Large intestine (tissue), 3 donors: ENCODE measurements at regions not wholly inside any gene's neighbourhood (a gene's known extent, or its start where the extent isn't known, plus 50 kb on each side); places are given as distances from the start of the nearest gene placed in this dataset.

Source experiments
- DNase-seq, 2 donors: peaks; one replicate each; pipeline versions ENCODE4 v3.0.0 to v3.0.0-alpha.2; 2013
- H3K27ac ChIP-seq: one replicate; pipeline ENCODE4 v1.5.1; 2013; ENCODE audit warnings: low read length
- H3K27me3 ChIP-seq: 2 replicates; pipeline ENCODE4 v1.6.1; 2013; ENCODE audit warnings: low read length; ENCODE audit not compliant: control insufficient read depth, insufficient read depth
- H3K36me3 ChIP-seq: 2 replicates; pipeline ENCODE4 v1.6.1; 2013; ENCODE audit warnings: low read length; ENCODE audit not compliant: control insufficient read depth, insufficient read depth
- H3K4me1 ChIP-seq: one replicate; pipeline ENCODE4 v1.6.1; 2013; ENCODE audit warnings: low read length; ENCODE audit not compliant: control insufficient read depth, insufficient read depth
- H3K4me3 ChIP-seq: one replicate; pipeline ENCODE4 v1.5.1; 2013; ENCODE audit warnings: low read length
- H3K9me3 ChIP-seq: one replicate; pipeline ENCODE4 v1.6.1; 2013; ENCODE audit warnings: mild to moderate bottlenecking, low read depth, low read length, moderate library complexity; ENCODE audit not compliant: control insufficient read depth
- WGBS: methylation state at CpG from one replicate; pipeline ENCODE4 v1.1.5; 2013; ENCODE audit warnings: low lambda C conversion rate; ENCODE audit not compliant: insufficient coverage; 5-methylcytosine and 5-hydroxymethylcytosine counted together

- Histone ChIP-seq H3K9me3 (no peaks in the 10 kb centered on the region), H3K36me3 (peaks cover 8% of the 10 kb centered on the region), H3K27ac (peak overlapping the region; percentile 26), H3K4me3 (no peak overlapping the region), H3K27me3 (no peaks in the 10 kb centered on the region), H3K4me1 (peaks cover 12% of the 10 kb centered on the region)
- 60% methylated on average over 2 of the region's 20 CpGs for WGBS
- no peak for DNase-seq
Measured at GRCh38 chr1:94734963-94735901, 84.9 kb upstream of the SLC44A3 start.

DNA sequence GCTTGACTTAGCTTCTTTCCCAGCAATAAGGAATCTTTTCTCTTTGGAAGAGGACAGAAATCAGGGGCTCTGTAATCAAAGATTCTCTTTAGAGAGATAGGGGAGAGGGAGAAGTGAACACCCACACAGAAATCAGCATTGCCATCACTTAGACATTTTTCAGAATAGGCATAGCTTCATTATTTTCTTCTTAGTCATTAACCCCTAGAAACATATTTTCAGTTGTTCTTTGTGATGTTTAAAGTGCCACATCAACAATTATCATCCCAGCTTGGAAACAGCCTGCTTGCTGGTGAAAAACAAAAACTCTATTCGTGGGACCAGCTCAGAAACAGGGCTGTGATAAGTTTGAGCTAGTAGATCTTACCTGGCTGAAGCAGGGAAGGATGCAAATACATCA is 88.3 kb upstream of the SLC44A3 start:
- H3K9me3 ChIP-seq, result no peaks in the 10 kb centered on the region
- no peak overlapping the region for H3K27ac ChIP-seq
- no CpG with 5 or more reads among the region's 1 CpG for WGBS
- peaks cover 9% of the 10 kb centered on the region for H3K4me1 ChIP-seq
- no peaks in the 10 kb centered on the region for H3K27me3 ChIP-seq
- DNase-seq, result no peak
- H3K4me3 ChIP-seq, result no peak overlapping the region
- peaks cover 2% of the 10 kb centered on the region for H3K36me3 ChIP-seq

DNA sequence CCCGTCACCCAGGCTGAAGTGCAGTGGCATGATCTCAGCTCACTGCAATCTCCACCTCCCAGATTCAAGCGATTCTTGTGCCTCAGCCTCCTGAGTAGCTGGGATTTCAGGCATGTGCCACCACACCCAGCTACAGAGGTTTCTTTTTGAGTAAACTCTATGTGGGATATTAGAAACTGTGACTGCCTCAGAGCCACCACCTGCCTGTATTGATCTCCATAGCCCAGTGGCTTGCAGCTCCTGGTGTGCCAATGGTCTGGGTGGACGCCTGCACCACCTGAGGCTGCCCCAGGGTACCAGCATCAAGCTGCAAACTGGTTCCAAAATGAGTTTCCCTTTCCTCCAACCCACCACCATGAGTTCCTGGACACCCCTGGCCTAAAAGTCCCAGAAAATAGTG is 89.7 kb upstream of the SLC44A3 start:
- H3K9me3 ChIP-seq, result no peaks in the 10 kb centered on the region
- no peaks in the 10 kb centered on the region for H3K27me3 ChIP-seq
- DNase-seq, result no peak
- no peak overlapping the region for H3K4me3 ChIP-seq
- H3K36me3 ChIP-seq, result peaks cover 2% of the 10 kb centered on the region
- H3K4me1 ChIP-seq, result peaks cover 13% of the 10 kb centered on the region
- WGBS, result no CpG with 5 or more reads among the region's 3 CpGs
- no peak overlapping the region for H3K27ac ChIP-seq

- no CpG with 5 or more reads among the region's 1 CpG for WGBS
- Histone ChIP-seq H3K36me3 (peaks cover 2% of the 10 kb centered on the region), H3K4me1 (peaks cover 10% of the 10 kb centered on the region), H3K9me3 (no peaks in the 10 kb centered on the region), H3K4me3 (no peak overlapping the region), H3K27ac (peak overlapping the region; percentile 9), H3K27me3 (no peaks in the 10 kb centered on the region)
- peak in 1 of 2 donors; percentile 50 for DNase-seq
Measured at GRCh38 chr1:94729267-94729666, 90.9 kb upstream of the SLC44A3 start.

DNA sequence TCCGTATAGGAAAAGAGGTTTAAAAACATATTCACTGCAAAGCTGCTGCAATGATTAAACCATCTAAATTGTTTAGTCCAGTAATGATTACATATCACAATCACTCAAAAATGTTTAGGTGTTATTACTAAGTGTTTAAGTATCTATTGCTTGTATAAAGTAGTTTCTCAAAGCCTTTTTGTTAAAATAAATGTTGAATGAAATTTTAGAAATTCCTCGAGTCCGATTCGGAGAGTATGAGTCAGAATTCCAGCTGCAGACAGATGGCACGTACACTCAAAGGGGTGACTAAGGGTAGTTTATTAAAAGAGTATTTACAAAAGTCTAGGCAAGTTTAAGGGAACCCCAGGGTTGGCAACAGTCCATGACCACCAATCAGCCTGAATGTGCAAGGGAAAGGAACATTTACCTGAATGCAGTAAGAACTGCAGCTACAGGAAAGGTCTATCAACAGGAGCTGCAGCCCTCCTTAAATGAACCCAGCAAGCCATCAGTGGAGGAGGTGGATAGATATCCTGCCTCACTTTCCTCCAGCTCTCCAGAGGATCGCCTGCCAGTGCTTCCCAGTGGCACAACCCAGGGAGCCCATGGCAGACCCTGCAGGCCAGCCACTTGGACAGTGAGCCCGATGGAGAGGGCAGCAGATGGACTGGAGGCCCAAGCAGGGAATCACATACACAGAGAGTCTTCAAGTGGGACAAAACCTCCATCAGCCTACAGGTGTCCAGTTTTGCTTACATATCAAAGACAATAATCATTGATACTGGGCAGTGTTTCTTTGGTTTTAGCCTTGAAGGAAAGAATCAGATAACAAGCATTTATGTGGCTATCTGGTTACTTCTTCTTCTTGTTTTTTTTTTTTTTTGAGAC is 92.1 kb upstream of the SLC44A3 start:
- no peak for DNase-seq
- Histone ChIP-seq H3K36me3 (peaks cover 2% of the 10 kb centered on the region), H3K27me3 (no peaks in the 10 kb centered on the region), H3K4me3 (no peak overlapping the region), H3K4me1 (peaks cover 18% of the 10 kb centered on the region), H3K9me3 (no peaks in the 10 kb centered on the region), H3K27ac (no peak overlapping the region)
- WGBS, result 87% methylated on average over 3 of the region's 7 CpGs

DNA sequence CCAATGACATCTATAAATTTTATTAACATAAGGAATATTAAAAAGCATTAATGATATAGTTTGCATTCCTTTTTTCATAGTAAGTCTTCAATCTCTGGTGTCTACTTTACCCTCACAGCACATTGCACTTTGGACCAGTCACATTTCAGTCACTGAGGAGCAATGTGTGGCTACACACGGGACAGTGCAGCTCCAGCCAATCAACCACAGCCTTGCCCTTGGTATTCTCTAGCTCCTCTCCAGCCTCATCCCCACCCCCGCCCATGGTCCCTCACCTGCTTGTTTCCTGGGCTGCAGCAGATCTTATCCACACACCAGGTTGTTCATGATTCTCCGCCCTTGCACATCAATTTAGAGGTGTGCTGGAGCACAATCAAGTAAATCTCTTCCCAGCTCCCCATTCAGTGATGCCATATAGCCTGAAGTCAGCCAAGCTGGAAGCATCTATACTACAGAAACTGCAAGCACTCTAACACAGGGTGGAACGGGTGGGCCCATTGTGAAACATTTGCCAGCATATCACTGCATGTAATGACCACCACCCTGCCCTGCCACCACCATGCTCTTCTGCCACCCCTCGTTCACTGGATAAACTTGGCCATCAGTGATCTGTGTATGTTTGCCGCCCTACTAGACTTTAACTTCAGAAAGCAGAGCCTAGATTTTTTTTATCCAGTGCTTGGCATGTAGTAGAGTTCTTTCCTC is 93.0 kb upstream of the SLC44A3 start:
- peak overlapping the region; percentile 22 for H3K27ac ChIP-seq
- H3K4me1 ChIP-seq, result peaks cover 18% of the 10 kb centered on the region
- H3K27me3 ChIP-seq, result no peaks in the 10 kb centered on the region
- peak in 1 of 2 donors; percentile 50 for DNase-seq
- H3K9me3 ChIP-seq, result no peaks in the 10 kb centered on the region
- 83% methylated on average over 2 of the region's 6 CpGs for WGBS
- H3K36me3 ChIP-seq, result peaks cover 2% of the 10 kb centered on the region
- H3K4me3 ChIP-seq, result no peak overlapping the region

- Histone ChIP-seq H3K27ac (no peak overlapping the region), H3K4me1 (peaks cover 18% of the 10 kb centered on the region), H3K4me3 (no peak overlapping the region), H3K27me3 (no peaks in the 10 kb centered on the region), H3K9me3 (no peaks in the 10 kb centered on the region), H3K36me3 (no peaks in the 10 kb centered on the region)
- no CpG with 5 or more reads among the region's 3 CpGs for WGBS
- DNase-seq, result no peak
Measured at GRCh38 chr1:94725566-94725965, 94.6 kb upstream of the SLC44A3 start.

GRCh38 chr1:94723894-94724293 is 96.3 kb upstream of the SLC44A3 start:
- H3K36me3 ChIP-seq, result no peaks in the 10 kb centered on the region
- no peak overlapping the region for H3K4me3 ChIP-seq
- H3K27me3 ChIP-seq, result no peaks in the 10 kb centered on the region
- DNase-seq, result peak; percentile 54 to 80
- peak overlapping the region; percentile 60 for H3K27ac ChIP-seq
- H3K9me3 ChIP-seq, result no peaks in the 10 kb centered on the region
- H3K4me1 ChIP-seq, result peaks cover 18% of the 10 kb centered on the region
- no CpG with 5 or more reads among the region's 6 CpGs for WGBS

DNA sequence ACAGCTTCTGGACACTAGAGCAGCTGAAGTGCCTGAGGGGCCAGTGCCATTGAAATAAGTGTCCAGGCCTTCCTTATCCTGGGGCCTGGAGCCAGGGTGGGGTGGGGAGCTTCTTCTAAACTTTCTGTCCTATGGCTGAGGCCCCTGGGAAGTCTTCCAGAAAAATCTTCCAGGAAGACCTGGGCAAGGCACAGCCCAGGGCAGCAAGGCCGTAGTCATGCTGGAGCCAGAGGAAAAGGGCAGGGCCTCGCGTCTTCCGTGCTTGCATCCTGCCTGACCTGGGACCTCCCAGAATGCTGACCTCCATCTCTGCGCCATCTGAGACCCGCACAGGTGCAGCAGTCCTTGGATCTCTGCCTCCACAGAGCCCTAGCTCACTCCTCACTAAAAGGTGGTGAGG is 96.7 kb upstream of the SLC44A3 start:
- Histone ChIP-seq H3K27ac (peak overlapping the region; percentile 47), H3K27me3 (no peaks in the 10 kb centered on the region), H3K4me1 (peaks cover 18% of the 10 kb centered on the region), H3K36me3 (no peaks in the 10 kb centered on the region), H3K9me3 (no peaks in the 10 kb centered on the region), H3K4me3 (no peak overlapping the region)
- DNase-seq, result no peak
- no CpG with 5 or more reads among the region's 6 CpGs for WGBS

GRCh38 chr1:94722181-94722580 is 98.0 kb upstream of the SLC44A3 start:
- no CpG with 5 or more reads among the region's 4 CpGs for WGBS
- no peak for DNase-seq

More at GRCh38 chr1:94722181-94722580, 98.0 kb upstream of the SLC44A3 start:
- peaks cover 14% of the 10 kb centered on the region for H3K4me1 ChIP-seq
- H3K9me3 ChIP-seq, result no peaks in the 10 kb centered on the region
- no peak overlapping the region for H3K27ac ChIP-seq
- no peaks in the 10 kb centered on the region for H3K36me3 ChIP-seq
- no peak overlapping the region for H3K4me3 ChIP-seq
- H3K27me3 ChIP-seq, result no peaks in the 10 kb centered on the region
